ENCODE measurements at regions not wholly inside any gene's neighbourhood (a gene's known extent, or its start where the extent isn't known, plus 50 kb on each side); places are given as distances from the start of the nearest gene placed in this dataset.

- no peak for TF ChIP-seq CTCF (conservative IDR thresholded peaks at IDR 0.05)
- TF ChIP-seq ZFX (IDR thresholded peaks at IDR 0.05) = no peak
These were observed 113.8 kb downstream of the SLITRK6 start for GRCh38 chr13:85685436-85685835.
